H9 (cell line): ENCODE measurements at regions not wholly inside any gene's neighbourhood (a gene's known extent, or its start where the extent isn't known, plus 50 kb on each side); places are given as distances from the start of the nearest gene placed in this dataset.

Experiments
- DNase-seq: peaks from one replicate; pipeline ENCODE4 v3.0.0-alpha.2; 2017
- H2AFZ ChIP-seq: one replicate; pipeline ENCODE4 v1.6.1; 2013; ENCODE audit warnings: mild to moderate bottlenecking, low read length, control low read depth, moderate library complexity
- H2AK5ac ChIP-seq: 2 replicates; pipeline ENCODE4 v1.6.1; 2013; ENCODE audit warnings: low read length, control low read depth, mixed read lengths; ENCODE audit not compliant: insufficient read length
- H2BK120ac ChIP-seq: one replicate; pipeline ENCODE4 v1.6.1; 2013; ENCODE audit warnings: low read depth, mild to moderate bottlenecking, low read length, control low read depth, inconsistent platforms; ENCODE audit not compliant: poor library complexity, severe bottlenecking
- H2BK12ac ChIP-seq: 2 replicates; pipeline ENCODE4 v1.6.1; 2013; ENCODE audit warnings: low read length, control low read depth, mixed read lengths, low read depth; ENCODE audit not compliant: insufficient read length
- H2BK15ac ChIP-seq: 2 replicates; pipeline ENCODE4 v1.6.1; 2013; ENCODE audit warnings: low read depth, low read length, control low read depth
- H2BK20ac ChIP-seq: one replicate; pipeline ENCODE4 v1.6.1; 2013; ENCODE audit warnings: low read depth, mild to moderate bottlenecking, low read length, control low read depth, inconsistent platforms; ENCODE audit not compliant: poor library complexity, severe bottlenecking
- H2BK5ac ChIP-seq: 2 replicates; pipeline ENCODE4 v1.6.1; 2013; ENCODE audit warnings: low read length, control low read depth, mixed read lengths; ENCODE audit not compliant: insufficient read length
- H3K14ac ChIP-seq: 2 replicates; pipeline ENCODE4 v1.6.1; 2013; ENCODE audit warnings: low read length, control low read depth; ENCODE audit not compliant: insufficient read depth
- H3K18ac ChIP-seq: 2 replicates; pipeline ENCODE4 v1.6.1; 2013; ENCODE audit warnings: low read depth, mild to moderate bottlenecking, mixed read lengths, low read length, control low read depth; ENCODE audit not compliant: insufficient read length
- H3K23ac ChIP-seq: 2 replicates; pipeline ENCODE4 v1.6.1; 2013; ENCODE audit warnings: low read length, control low read depth, mixed read lengths, low read depth; ENCODE audit not compliant: insufficient read length
- H3K23me2 ChIP-seq: 2 replicates; pipeline ENCODE4 v1.6.1; 2013; ENCODE audit warnings: low read depth, mild to moderate bottlenecking, mixed read lengths, low read length, control low read depth; ENCODE audit not compliant: insufficient read length, poor library complexity, severe bottlenecking
- H3K27ac ChIP-seq: 2 replicates; pipeline ENCODE4 v1.5.1; 2013; ENCODE audit warnings: low read length, control low read depth, mixed read lengths, low read depth; ENCODE audit not compliant: insufficient read length
- H3K27me3 ChIP-seq: 2 replicates; pipeline ENCODE4 v1.6.1; 2013; ENCODE audit warnings: low read length, control low read depth, inconsistent platforms; ENCODE audit not compliant: insufficient read depth
- H3K4ac ChIP-seq: 2 replicates; pipeline ENCODE4 v1.6.1; 2013; ENCODE audit warnings: low read depth, mild to moderate bottlenecking, control low read depth, inconsistent platforms, low read length, moderate library complexity
- H3K4me1 ChIP-seq: 2 replicates; pipeline ENCODE4 v1.6.1; 2013; ENCODE audit warnings: low read length, control low read depth, inconsistent platforms; ENCODE audit not compliant: insufficient read depth
- H3K4me2 ChIP-seq: 2 replicates; pipeline ENCODE4 v1.6.1; 2013; ENCODE audit warnings: low read length, control low read depth, mixed read lengths; ENCODE audit not compliant: insufficient read length, insufficient read depth
- H3K56ac ChIP-seq: 2 replicates; pipeline ENCODE4 v1.6.1; 2013; ENCODE audit warnings: low read depth, mild to moderate bottlenecking, mixed read lengths, low read length, control low read depth; ENCODE audit not compliant: insufficient read length
- H3K79me1 ChIP-seq: 2 replicates; pipeline ENCODE4 v1.6.1; 2013; ENCODE audit warnings: low read depth, mild to moderate bottlenecking, moderate library complexity, low read length, control low read depth, inconsistent platforms; ENCODE audit not compliant: insufficient read depth, poor library complexity, severe bottlenecking
- H3K79me2 ChIP-seq: 2 replicates; pipeline ENCODE4 v1.6.1; 2013; ENCODE audit warnings: low read length, control low read depth, inconsistent platforms; ENCODE audit not compliant: insufficient read depth
- H3K9ac ChIP-seq: 2 replicates; pipeline ENCODE4 v1.6.1; 2013; ENCODE audit warnings: low read length, control low read depth, mixed read lengths; ENCODE audit not compliant: insufficient read length; ENCODE audit errors: extremely low read depth
- H3K9me3 ChIP-seq: one replicate; pipeline ENCODE4 v1.6.1; 2013; ENCODE audit warnings: low read depth, low read length, inconsistent platforms; ENCODE audit not compliant: control insufficient read depth
- H3T11ph ChIP-seq: one replicate; pipeline ENCODE4 v1.6.1; 2013; ENCODE audit warnings: mild to moderate bottlenecking, low read length, control low read depth, inconsistent platforms
- H4K20me1 ChIP-seq: one replicate; pipeline ENCODE4 v1.6.1; 2013; ENCODE audit not compliant: control insufficient read depth, insufficient read length, insufficient read depth
- H4K5ac ChIP-seq: 2 replicates; pipeline ENCODE4 v1.6.1; 2013; ENCODE audit warnings: low read depth, mild to moderate bottlenecking, mixed read lengths, low read length, control low read depth; ENCODE audit not compliant: insufficient read length
- H4K8ac ChIP-seq: replicated peaks from 2 replicates; pipeline ENCODE4 v1.6.1; 2013; ENCODE audit warnings: low read length, control low read depth, mixed read lengths, low read depth; ENCODE audit not compliant: insufficient read length
- H4K91ac ChIP-seq: 2 replicates; pipeline ENCODE4 v1.6.1; 2013; ENCODE audit warnings: low read depth, mild to moderate bottlenecking, moderate library complexity, mixed read lengths, low read length, control low read depth; ENCODE audit not compliant: insufficient read length
- H3K27ac Mint-ChIP-seq, 3 experiments: 2 replicates in 2 of 3; 3 replicates in 1 of 3; pipeline ENCODE4 v1.8.0; 2020 to 2021; ENCODE audit warnings: mixed read lengths in 3 of 3, mild to moderate bottlenecking in 1 of 3, moderate library complexity in 1 of 3
- H3K27me3 Mint-ChIP-seq: 2 replicates; pipeline ENCODE4 v1.8.0; 2021; ENCODE audit warnings: low read depth, mild to moderate bottlenecking, moderate library complexity, mixed read lengths
- H3K36me3 Mint-ChIP-seq, 3 experiments: 2 replicates in 2 of 3; 3 replicates in 1 of 3; pipeline ENCODE4 v1.8.0; 2020 to 2021; ENCODE audit warnings: low read depth in 3 of 3, mixed read lengths in 3 of 3; ENCODE audit not compliant: insufficient read depth in 1 of 3
- H3K4me1 Mint-ChIP-seq, 2 experiments: 2 replicates each; pipeline ENCODE4 v1.8.0; 2020; ENCODE audit warnings: mixed read lengths in 2 of 2
- H3K4me3 Mint-ChIP-seq, 2 experiments: 2 replicates in 1 of 2; 3 replicates in 1 of 2; pipeline ENCODE4 v1.8.0; 2020 to 2021; ENCODE audit warnings: mild to moderate bottlenecking in 2 of 2, mixed read lengths in 2 of 2, moderate library complexity in 1 of 2
- H3K9me3 Mint-ChIP-seq, 2 experiments: 2 replicates in 1 of 2; 3 replicates in 1 of 2; pipeline ENCODE4 v1.8.0; 2020; ENCODE audit warnings: mild to moderate bottlenecking in 2 of 2, mixed read lengths in 2 of 2, moderate library complexity in 1 of 2
- WGBS: extraction: QIAGEN DNeasy Blood & Tissue Kit; methylation state at CpG from one replicate; pipeline ENCODE4 v1.1.7; 2013; ENCODE audit warnings: missing lambda C conversion rate, low lambda C conversion rate, mixed read lengths; ENCODE audit not compliant: insufficient read length; ENCODE audit errors: extremely low coverage; 5-methylcytosine and 5-hydroxymethylcytosine counted together
- TF ChIP-seq, protein P1 (sequence below): fragments of 200-600 bp; sonication (generic); conservative IDR thresholded peaks from 3 replicates; pipeline ENCODE4 v1.8.0; 2021; ENCODE audit warnings: antibody characterized with exemption, mild to moderate bottlenecking

DNA sequence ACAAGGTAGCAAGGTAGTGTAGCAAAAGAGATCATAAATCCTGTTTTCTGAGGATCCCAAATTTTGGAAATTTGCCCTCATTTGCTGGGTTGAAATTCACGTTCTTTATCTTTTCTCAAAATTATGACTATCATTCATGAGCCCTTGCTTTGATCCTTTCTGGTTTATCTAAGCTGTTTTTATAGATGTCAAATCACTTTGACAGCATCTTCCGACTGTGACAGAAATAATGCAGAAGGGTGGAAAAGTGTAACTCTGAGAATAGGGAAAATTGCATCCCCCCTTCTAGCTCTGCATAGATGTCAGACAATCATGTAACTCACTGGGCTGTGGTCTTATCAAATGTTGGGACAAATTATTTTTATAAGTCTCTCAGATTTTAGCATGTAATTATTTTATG, 550.1 kb downstream of the OMA1 start:
- Histone ChIP-seq H3K14ac (no peak overlapping the region), H3K18ac (no peak overlapping the region), H2AFZ (no peak overlapping the region), H3K4me2 (no peak overlapping the region), H3K23me2 (no peaks in the 10 kb centered on the region), H3K9ac (no peak overlapping the region), H3K4me1 (no peaks in the 10 kb centered on the region; the same call in 1 of the 2 replicates), H4K20me1 (no peaks in the 10 kb centered on the region), H4K5ac (no peak overlapping the region), H2BK5ac (no peak overlapping the region), H2BK120ac (no peak overlapping the region), H2BK12ac (no peak overlapping the region), H4K91ac (no peak overlapping the region), H3K56ac (no peak overlapping the region), H3K27me3 (no peaks in the 10 kb centered on the region), H2BK20ac (no peak overlapping the region), H3K79me1 (no peaks in the 10 kb centered on the region), H2BK15ac (no peak overlapping the region), H3K9me3 (no peaks in the 10 kb centered on the region), H3K79me2 (no peaks in the 10 kb centered on the region), H3K23ac (no peak overlapping the region), H2AK5ac (no peak overlapping the region), H3K27ac (no peak overlapping the region), H4K8ac (no peak overlapping the region), H3T11ph (no peak overlapping the region), H3K4ac (no peak overlapping the region)
- no peak for DNase-seq
- H3K27ac Mint-ChIP-seq: no peak overlapping the region
- WGBS: no CpG with 5 or more reads among the region's 2 CpGs
- peaks cover 2 to 5% of the 10 kb centered on the region in 2 experiments; a peak in 2 of 5 replicates for H3K9me3 Mint-ChIP-seq
- peaks cover 7% of the 10 kb centered on the region for H3K27me3 Mint-ChIP-seq
- TF ChIP-seq, protein P1, sequence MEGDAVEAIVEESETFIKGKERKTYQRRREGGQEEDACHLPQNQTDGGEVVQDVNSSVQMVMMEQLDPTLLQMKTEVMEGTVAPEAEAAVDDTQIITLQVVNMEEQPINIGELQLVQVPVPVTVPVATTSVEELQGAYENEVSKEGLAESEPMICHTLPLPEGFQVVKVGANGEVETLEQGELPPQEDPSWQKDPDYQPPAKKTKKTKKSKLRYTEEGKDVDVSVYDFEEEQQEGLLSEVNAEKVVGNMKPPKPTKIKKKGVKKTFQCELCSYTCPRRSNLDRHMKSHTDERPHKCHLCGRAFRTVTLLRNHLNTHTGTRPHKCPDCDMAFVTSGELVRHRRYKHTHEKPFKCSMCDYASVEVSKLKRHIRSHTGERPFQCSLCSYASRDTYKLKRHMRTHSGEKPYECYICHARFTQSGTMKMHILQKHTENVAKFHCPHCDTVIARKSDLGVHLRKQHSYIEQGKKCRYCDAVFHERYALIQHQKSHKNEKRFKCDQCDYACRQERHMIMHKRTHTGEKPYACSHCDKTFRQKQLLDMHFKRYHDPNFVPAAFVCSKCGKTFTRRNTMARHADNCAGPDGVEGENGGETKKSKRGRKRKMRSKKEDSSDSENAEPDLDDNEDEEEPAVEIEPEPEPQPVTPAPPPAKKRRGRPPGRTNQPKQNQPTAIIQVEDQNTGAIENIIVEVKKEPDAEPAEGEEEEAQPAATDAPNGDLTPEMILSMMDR: no peak
- H3K36me3 Mint-ChIP-seq: peaks cover 2 to 14% (median 5%) of the 10 kb centered on the region in 3 experiments; a peak in 5 of 7 replicates
- H3K4me3 Mint-ChIP-seq: no peak overlapping the region
- H3K4me1 Mint-ChIP-seq: peaks cover 49 to 60% of the 10 kb centered on the region in 2 experiments
